H9 (cell line): ENCODE measurements at regions not wholly inside any gene's neighbourhood (a gene's known extent, or its start where the extent isn't known, plus 50 kb on each side); places are given as distances from the start of the nearest gene placed in this dataset.

Source experiments
- DNase-seq: peaks from one replicate; pipeline ENCODE4 v3.0.0-alpha.2; 2017
- H2AFZ ChIP-seq: one replicate; pipeline ENCODE4 v1.6.1; 2013; ENCODE audit warnings: mild to moderate bottlenecking, low read length, control low read depth, moderate library complexity
- H2AK5ac ChIP-seq: 2 replicates; pipeline ENCODE4 v1.6.1; 2013; ENCODE audit warnings: low read length, control low read depth, mixed read lengths; ENCODE audit not compliant: insufficient read length
- H2BK120ac ChIP-seq: one replicate; pipeline ENCODE4 v1.6.1; 2013; ENCODE audit warnings: low read depth, mild to moderate bottlenecking, low read length, control low read depth, inconsistent platforms; ENCODE audit not compliant: poor library complexity, severe bottlenecking
- H2BK12ac ChIP-seq: 2 replicates; pipeline ENCODE4 v1.6.1; 2013; ENCODE audit warnings: low read length, control low read depth, mixed read lengths, low read depth; ENCODE audit not compliant: insufficient read length
- H2BK15ac ChIP-seq: 2 replicates; pipeline ENCODE4 v1.6.1; 2013; ENCODE audit warnings: low read depth, low read length, control low read depth
- H2BK20ac ChIP-seq: one replicate; pipeline ENCODE4 v1.6.1; 2013; ENCODE audit warnings: low read depth, mild to moderate bottlenecking, low read length, control low read depth, inconsistent platforms; ENCODE audit not compliant: poor library complexity, severe bottlenecking
- H2BK5ac ChIP-seq: 2 replicates; pipeline ENCODE4 v1.6.1; 2013; ENCODE audit warnings: low read length, control low read depth, mixed read lengths; ENCODE audit not compliant: insufficient read length
- H3K14ac ChIP-seq: 2 replicates; pipeline ENCODE4 v1.6.1; 2013; ENCODE audit warnings: low read length, control low read depth; ENCODE audit not compliant: insufficient read depth
- H3K18ac ChIP-seq: 2 replicates; pipeline ENCODE4 v1.6.1; 2013; ENCODE audit warnings: low read depth, mild to moderate bottlenecking, mixed read lengths, low read length, control low read depth; ENCODE audit not compliant: insufficient read length
- H3K23ac ChIP-seq: 2 replicates; pipeline ENCODE4 v1.6.1; 2013; ENCODE audit warnings: low read length, control low read depth, mixed read lengths, low read depth; ENCODE audit not compliant: insufficient read length
- H3K23me2 ChIP-seq: 2 replicates; pipeline ENCODE4 v1.6.1; 2013; ENCODE audit warnings: low read depth, mild to moderate bottlenecking, mixed read lengths, low read length, control low read depth; ENCODE audit not compliant: insufficient read length, poor library complexity, severe bottlenecking
- H3K27ac ChIP-seq: 2 replicates; pipeline ENCODE4 v1.5.1; 2013; ENCODE audit warnings: low read length, control low read depth, mixed read lengths, low read depth; ENCODE audit not compliant: insufficient read length
- H3K27me3 ChIP-seq: 2 replicates; pipeline ENCODE4 v1.6.1; 2013; ENCODE audit warnings: low read length, control low read depth, inconsistent platforms; ENCODE audit not compliant: insufficient read depth
- H3K4ac ChIP-seq: 2 replicates; pipeline ENCODE4 v1.6.1; 2013; ENCODE audit warnings: low read depth, mild to moderate bottlenecking, control low read depth, inconsistent platforms, low read length, moderate library complexity
- H3K4me1 ChIP-seq: 2 replicates; pipeline ENCODE4 v1.6.1; 2013; ENCODE audit warnings: low read length, control low read depth, inconsistent platforms; ENCODE audit not compliant: insufficient read depth
- H3K4me2 ChIP-seq: 2 replicates; pipeline ENCODE4 v1.6.1; 2013; ENCODE audit warnings: low read length, control low read depth, mixed read lengths; ENCODE audit not compliant: insufficient read length, insufficient read depth
- H3K56ac ChIP-seq: 2 replicates; pipeline ENCODE4 v1.6.1; 2013; ENCODE audit warnings: low read depth, mild to moderate bottlenecking, mixed read lengths, low read length, control low read depth; ENCODE audit not compliant: insufficient read length
- H3K79me1 ChIP-seq: 2 replicates; pipeline ENCODE4 v1.6.1; 2013; ENCODE audit warnings: low read depth, mild to moderate bottlenecking, moderate library complexity, low read length, control low read depth, inconsistent platforms; ENCODE audit not compliant: insufficient read depth, poor library complexity, severe bottlenecking
- H3K79me2 ChIP-seq: 2 replicates; pipeline ENCODE4 v1.6.1; 2013; ENCODE audit warnings: low read length, control low read depth, inconsistent platforms; ENCODE audit not compliant: insufficient read depth
- H3K9ac ChIP-seq: 2 replicates; pipeline ENCODE4 v1.6.1; 2013; ENCODE audit warnings: low read length, control low read depth, mixed read lengths; ENCODE audit not compliant: insufficient read length; ENCODE audit errors: extremely low read depth
- H3K9me3 ChIP-seq: one replicate; pipeline ENCODE4 v1.6.1; 2013; ENCODE audit warnings: low read depth, low read length, inconsistent platforms; ENCODE audit not compliant: control insufficient read depth
- H3T11ph ChIP-seq: one replicate; pipeline ENCODE4 v1.6.1; 2013; ENCODE audit warnings: mild to moderate bottlenecking, low read length, control low read depth, inconsistent platforms
- H4K20me1 ChIP-seq: one replicate; pipeline ENCODE4 v1.6.1; 2013; ENCODE audit not compliant: control insufficient read depth, insufficient read length, insufficient read depth
- H4K5ac ChIP-seq: 2 replicates; pipeline ENCODE4 v1.6.1; 2013; ENCODE audit warnings: low read depth, mild to moderate bottlenecking, mixed read lengths, low read length, control low read depth; ENCODE audit not compliant: insufficient read length
- H4K8ac ChIP-seq: replicated peaks from 2 replicates; pipeline ENCODE4 v1.6.1; 2013; ENCODE audit warnings: low read length, control low read depth, mixed read lengths, low read depth; ENCODE audit not compliant: insufficient read length
- H4K91ac ChIP-seq: 2 replicates; pipeline ENCODE4 v1.6.1; 2013; ENCODE audit warnings: low read depth, mild to moderate bottlenecking, moderate library complexity, mixed read lengths, low read length, control low read depth; ENCODE audit not compliant: insufficient read length
- H3K27ac Mint-ChIP-seq, 3 experiments: 2 replicates in 2 of 3; 3 replicates in 1 of 3; pipeline ENCODE4 v1.8.0; 2020 to 2021; ENCODE audit warnings: mixed read lengths in 3 of 3, mild to moderate bottlenecking in 1 of 3, moderate library complexity in 1 of 3
- H3K27me3 Mint-ChIP-seq: 2 replicates; pipeline ENCODE4 v1.8.0; 2021; ENCODE audit warnings: low read depth, mild to moderate bottlenecking, moderate library complexity, mixed read lengths
- H3K36me3 Mint-ChIP-seq, 3 experiments: 2 replicates in 2 of 3; 3 replicates in 1 of 3; pipeline ENCODE4 v1.8.0; 2020 to 2021; ENCODE audit warnings: low read depth in 3 of 3, mixed read lengths in 3 of 3; ENCODE audit not compliant: insufficient read depth in 1 of 3
- H3K4me1 Mint-ChIP-seq, 2 experiments: 2 replicates each; pipeline ENCODE4 v1.8.0; 2020; ENCODE audit warnings: mixed read lengths in 2 of 2
- H3K4me3 Mint-ChIP-seq, 2 experiments: 2 replicates in 1 of 2; 3 replicates in 1 of 2; pipeline ENCODE4 v1.8.0; 2020 to 2021; ENCODE audit warnings: mild to moderate bottlenecking in 2 of 2, mixed read lengths in 2 of 2, moderate library complexity in 1 of 2
- H3K9me3 Mint-ChIP-seq, 2 experiments: 2 replicates in 1 of 2; 3 replicates in 1 of 2; pipeline ENCODE4 v1.8.0; 2020; ENCODE audit warnings: mild to moderate bottlenecking in 2 of 2, mixed read lengths in 2 of 2, moderate library complexity in 1 of 2
- WGBS: extraction: QIAGEN DNeasy Blood & Tissue Kit; methylation state at CpG from one replicate; pipeline ENCODE4 v1.1.7; 2013; ENCODE audit warnings: missing lambda C conversion rate, low lambda C conversion rate, mixed read lengths; ENCODE audit not compliant: insufficient read length; ENCODE audit errors: extremely low coverage; 5-methylcytosine and 5-hydroxymethylcytosine counted together
- TF ChIP-seq, protein P1 (sequence below): fragments of 200-600 bp; sonication (generic); conservative IDR thresholded peaks from 3 replicates; pipeline ENCODE4 v1.8.0; 2021; ENCODE audit warnings: antibody characterized with exemption, mild to moderate bottlenecking

DNA sequence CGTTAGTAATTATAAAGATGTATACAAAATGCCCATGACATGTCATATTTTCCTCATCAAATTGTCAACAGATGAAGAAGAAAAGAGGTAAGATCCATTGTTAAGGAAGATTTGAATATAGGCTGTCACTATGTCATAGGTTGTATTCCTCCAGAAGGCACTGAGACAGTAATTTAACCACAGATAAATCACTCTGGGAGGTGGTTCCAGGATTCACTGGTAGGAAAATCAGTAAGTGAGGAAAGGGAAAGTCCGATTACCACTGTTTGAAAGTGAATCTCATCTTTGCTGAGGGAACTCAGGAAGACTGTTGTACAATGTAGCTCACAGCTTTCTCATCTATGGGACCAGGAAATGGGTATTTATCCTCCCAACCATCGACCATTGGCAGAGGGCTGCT is 152.8 kb upstream of the TMEFF2 start:
- Histone ChIP-seq H2BK12ac (no peak overlapping the region), H2AFZ (no peak overlapping the region), H3K9me3 (no peaks in the 10 kb centered on the region), H2BK120ac (no peak overlapping the region), H2BK15ac (no peak overlapping the region), H4K5ac (no peak overlapping the region), H3K27me3 (no peaks in the 10 kb centered on the region), H2AK5ac (no peak overlapping the region), H3K4me1 (no peaks in the 10 kb centered on the region), H3K23me2 (no peaks in the 10 kb centered on the region), H3K4me2 (no peak overlapping the region), H3K79me1 (no peaks in the 10 kb centered on the region), H3K9ac (no peak overlapping the region), H2BK20ac (no peak overlapping the region), H3K79me2 (no peaks in the 10 kb centered on the region), H3K56ac (no peak overlapping the region), H4K8ac (no peak overlapping the region), H3T11ph (no peak overlapping the region), H3K18ac (no peak overlapping the region), H4K91ac (no peak overlapping the region), H3K14ac (no peak overlapping the region), H3K23ac (no peak overlapping the region), H3K27ac (no peak overlapping the region), H2BK5ac (no peak overlapping the region), H3K4ac (no peak overlapping the region), H4K20me1 (no peaks in the 10 kb centered on the region)
- Mint-ChIP-seq H3K36me3 (no peaks in the 10 kb centered on the region), H3K27me3 (no peaks in the 10 kb centered on the region), H3K9me3 (no peaks in the 10 kb centered on the region), H3K4me1 (peaks cover 0 to 4% of the 10 kb centered on the region in 2 experiments; a peak in 1 of 4 replicates), H3K27ac (no peak overlapping the region), H3K4me3 (no peak overlapping the region)
- no CpG with 5 or more reads among the region's 3 CpGs for WGBS
- no peak for DNase-seq
- TF ChIP-seq, protein P1, sequence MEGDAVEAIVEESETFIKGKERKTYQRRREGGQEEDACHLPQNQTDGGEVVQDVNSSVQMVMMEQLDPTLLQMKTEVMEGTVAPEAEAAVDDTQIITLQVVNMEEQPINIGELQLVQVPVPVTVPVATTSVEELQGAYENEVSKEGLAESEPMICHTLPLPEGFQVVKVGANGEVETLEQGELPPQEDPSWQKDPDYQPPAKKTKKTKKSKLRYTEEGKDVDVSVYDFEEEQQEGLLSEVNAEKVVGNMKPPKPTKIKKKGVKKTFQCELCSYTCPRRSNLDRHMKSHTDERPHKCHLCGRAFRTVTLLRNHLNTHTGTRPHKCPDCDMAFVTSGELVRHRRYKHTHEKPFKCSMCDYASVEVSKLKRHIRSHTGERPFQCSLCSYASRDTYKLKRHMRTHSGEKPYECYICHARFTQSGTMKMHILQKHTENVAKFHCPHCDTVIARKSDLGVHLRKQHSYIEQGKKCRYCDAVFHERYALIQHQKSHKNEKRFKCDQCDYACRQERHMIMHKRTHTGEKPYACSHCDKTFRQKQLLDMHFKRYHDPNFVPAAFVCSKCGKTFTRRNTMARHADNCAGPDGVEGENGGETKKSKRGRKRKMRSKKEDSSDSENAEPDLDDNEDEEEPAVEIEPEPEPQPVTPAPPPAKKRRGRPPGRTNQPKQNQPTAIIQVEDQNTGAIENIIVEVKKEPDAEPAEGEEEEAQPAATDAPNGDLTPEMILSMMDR: no peak
